NB4 (cell line): ENCODE measurements at regions not wholly inside any gene's neighbourhood (a gene's known extent, or its start where the extent isn't known, plus 50 kb on each side); places are given as distances from the start of the nearest gene placed in this dataset.

ENCODE experiments used
- MYC ChIP-seq: IDR thresholded peaks from 2 replicates; pipeline ENCODE4 v1.6.1; 2011; ENCODE audit warnings: low read depth, low read length
- POLR2A ChIP-seq: IDR thresholded peaks from 2 replicates; pipeline ENCODE4 v1.6.1; 2011; ENCODE audit warnings: mild to moderate bottlenecking; ENCODE audit not compliant: insufficient read length; ENCODE audit errors: extremely low read depth
- TF ChIP-seq, protein P1 (sequence below): IDR thresholded peaks from one replicate; pipeline ENCODE4 v1.5.1; 2012; ENCODE audit warnings: low read depth, low read length
- TF ChIP-seq, protein P2 (sequence below): IDR thresholded peaks from 2 replicates; pipeline ENCODE4 v1.6.1; 2011; ENCODE audit warnings: low read depth, low read length

DNA sequence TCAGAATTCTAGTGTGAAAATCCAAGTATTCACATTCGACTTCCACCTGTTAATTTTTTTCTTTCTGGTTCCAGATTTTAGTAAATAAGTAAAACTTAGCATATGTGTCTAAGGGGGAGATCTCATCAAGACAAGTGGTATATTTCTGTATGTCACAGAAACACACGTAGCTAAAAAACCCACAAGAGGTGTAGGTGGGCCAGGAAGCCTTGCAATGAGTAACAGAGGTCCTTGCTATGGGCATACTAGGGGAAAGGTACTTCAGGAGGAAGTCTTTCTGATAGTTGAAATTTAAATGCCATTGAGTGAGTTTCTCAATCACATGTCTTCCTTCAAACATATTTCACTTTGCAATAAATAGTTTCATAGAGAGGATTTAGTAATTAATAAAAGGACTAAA lies 315.8 kb downstream of the MID1IP1 start:
- TF ChIP-seq, protein P1, sequence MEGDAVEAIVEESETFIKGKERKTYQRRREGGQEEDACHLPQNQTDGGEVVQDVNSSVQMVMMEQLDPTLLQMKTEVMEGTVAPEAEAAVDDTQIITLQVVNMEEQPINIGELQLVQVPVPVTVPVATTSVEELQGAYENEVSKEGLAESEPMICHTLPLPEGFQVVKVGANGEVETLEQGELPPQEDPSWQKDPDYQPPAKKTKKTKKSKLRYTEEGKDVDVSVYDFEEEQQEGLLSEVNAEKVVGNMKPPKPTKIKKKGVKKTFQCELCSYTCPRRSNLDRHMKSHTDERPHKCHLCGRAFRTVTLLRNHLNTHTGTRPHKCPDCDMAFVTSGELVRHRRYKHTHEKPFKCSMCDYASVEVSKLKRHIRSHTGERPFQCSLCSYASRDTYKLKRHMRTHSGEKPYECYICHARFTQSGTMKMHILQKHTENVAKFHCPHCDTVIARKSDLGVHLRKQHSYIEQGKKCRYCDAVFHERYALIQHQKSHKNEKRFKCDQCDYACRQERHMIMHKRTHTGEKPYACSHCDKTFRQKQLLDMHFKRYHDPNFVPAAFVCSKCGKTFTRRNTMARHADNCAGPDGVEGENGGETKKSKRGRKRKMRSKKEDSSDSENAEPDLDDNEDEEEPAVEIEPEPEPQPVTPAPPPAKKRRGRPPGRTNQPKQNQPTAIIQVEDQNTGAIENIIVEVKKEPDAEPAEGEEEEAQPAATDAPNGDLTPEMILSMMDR, result no peak
- TF ChIP-seq POLR2A (no peak), MYC (no peak)
- TF ChIP-seq, protein P2, sequence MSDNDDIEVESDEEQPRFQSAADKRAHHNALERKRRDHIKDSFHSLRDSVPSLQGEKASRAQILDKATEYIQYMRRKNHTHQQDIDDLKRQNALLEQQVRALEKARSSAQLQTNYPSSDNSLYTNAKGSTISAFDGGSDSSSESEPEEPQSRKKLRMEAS, result no peak
